ENCODE measurements at regions not wholly inside any gene's neighbourhood (a gene's known extent, or its start where the extent isn't known, plus 50 kb on each side); places are given as distances from the start of the nearest gene placed in this dataset.

GRCh38 chr5:50964746-50965653 lies 298.6 kb downstream of the PARP8 start:
- DNase-seq = no peak

- no peak for DNase-seq
Observed at GRCh38 chr5:50965654-50966375, 299.4 kb downstream of the PARP8 start.

GRCh38 chr5:50967009-50967562 lies 300.6 kb downstream of the PARP8 start:
- no peak for DNase-seq

- DNase-seq = no peak
Observed at GRCh38 chr5:50967563-50968355, 301.3 kb downstream of the PARP8 start.

- no peak for DNase-seq
Observed at GRCh38 chr5:50968356-50969149, 302.1 kb downstream of the PARP8 start.

GRCh38 chr5:50969151-50970031 lies 303.0 kb downstream of the PARP8 start:
- DNase-seq = no peak

- no peak for DNase-seq
Observed at GRCh38 chr5:50975840-50976239, 309.4 kb downstream of the PARP8 start.

GRCh38 chr5:50978924-50979323 lies 312.5 kb downstream of the PARP8 start:
- DNase-seq = no peak

- DNase-seq = no peak
Observed at GRCh38 chr5:50984640-50985039, 318.2 kb downstream of the PARP8 start.

GRCh38 chr5:50990296-50990924 lies 324.0 kb downstream of the PARP8 start:
- DNase-seq = no peak

GRCh38 chr5:50995285-50995942 lies 329.0 kb downstream of the PARP8 start:
- no peak for DNase-seq

GRCh38 chr5:51001227-51001923 lies 334.9 kb downstream of the PARP8 start:
- no peak for DNase-seq

- no peak for DNase-seq
Observed at GRCh38 chr5:51002368-51002767, 335.9 kb downstream of the PARP8 start.

GRCh38 chr5:51013036-51013435 lies 346.6 kb downstream of the PARP8 start:
- DNase-seq = no peak

- DNase-seq = no peak
Observed at GRCh38 chr5:51018423-51018822, 352.0 kb downstream of the PARP8 start.

GRCh38 chr5:51024263-51024662 lies 357.8 kb downstream of the PARP8 start:
- DNase-seq = no peak

- no peak for DNase-seq
Observed at GRCh38 chr5:51027271-51027670, 356.0 kb upstream of the ISL1 start.

GRCh38 chr5:51028394-51028793 lies 354.9 kb upstream of the ISL1 start:
- no peak for DNase-seq

GRCh38 chr5:51033215-51033614 lies 350.0 kb upstream of the ISL1 start:
- DNase-seq = no peak

Measured in hematopoietic multipotent progenitor cell treated with erythropoietin and hydrocortisone succinate and interleukin-3 and kit ligand, for 6 days (in vitro differentiated cells).